Heart left ventricle (tissue), 13 donors: ENCODE measurements at regions not wholly inside any gene's neighbourhood (a gene's known extent, or its start where the extent isn't known, plus 50 kb on each side); places are given as distances from the start of the nearest gene placed in this dataset.

Experiments
- CTCF ChIP-seq, 12 donors: fragments of 200-600 bp; sonication (generic) in 4 of 12; IDR thresholded peaks; one replicate each; pipeline versions ENCODE4 v1.5.0 to v1.8.0; 2018 to 2022; ENCODE audit warnings: antibody characterized with exemption in 12 of 12, mild to moderate bottlenecking in 5 of 12
- POLR2A ChIP-seq, 2 donors: fragments of 450-650 bp; IDR thresholded peaks; one replicate each; pipeline ENCODE4 v1.6.1; 2017; ENCODE audit warnings: antibody characterized with exemption in 2 of 2, mild to moderate bottlenecking in 2 of 2, moderate library complexity in 2 of 2
- donor health status: ischemic (EF 13 %, LVEDD 7.1; RV severe dilation, severe dysfunction).
- donor health status: DM: no; HTN: yes; CAD: no.
- donor health status: DM: no; HTN: no; CAD: no.
- donor health status: ischemic (EF 25% LVEDD 6.9; RV normal size, moderate dysfunction).
- donor health status: ischemic (EF 25% LVEDD 5.7; RV mildly dilated, moderate dysfunction).
- donor health status: ischemic (EF 35%, LVEDD 5.7; RV mildly dilated, moderate dysfunction).
- donor health status: nonischemic (EF 11% LVEDD 7.7; RV severe dilation, severe dysfunction).
- donor health status: DM: yes; HTN: yes; CAD: no.
- donor health status: PGD.
- donor health status: ischemic (EF 29% LVEDD 5.4; RV normal size, mild dysfunction).
- donor health status: nonischemic (EF 23%, LVEDD 6.1; RV moderate dilation, normal function).

GRCh38 chr6:130672153-130672552, 155.1 kb upstream of the SMLR1 start:
- TF ChIP-seq POLR2A (IDR thresholded peaks at IDR 0.05) (no peak), CTCF (IDR thresholded peaks at IDR 0.05) (no peak)
